Transverse colon (tissue), 4 donors: ENCODE measurements at regions not wholly inside any gene's neighbourhood (a gene's known extent, or its start where the extent isn't known, plus 50 kb on each side); places are given as distances from the start of the nearest gene placed in this dataset.

ENCODE experiments used
- DNase-seq: peaks from one replicate; pipeline ENCODE4 v3.0.0-alpha.2; 2019
- H3K27ac ChIP-seq, 4 donors: fragments of 200-600 bp; sonication (generic); 2 replicates each; pipeline ENCODE4 v1.5.1; 2016 to 2018; ENCODE audit warnings: inconsistent platforms in 4 of 4
- H3K27me3 ChIP-seq: fragments of 200-600 bp; sonication (generic); 2 replicates; pipeline ENCODE4 v1.5.1; 2017; ENCODE audit warnings: inconsistent platforms
- H3K36me3 ChIP-seq, 4 donors: fragments of 200-600 bp; sonication (generic); 2 replicates each; pipeline ENCODE4 v1.5.1; 2017 to 2019; ENCODE audit warnings: inconsistent platforms in 4 of 4
- H3K4me1 ChIP-seq, 4 donors: fragments of 200-600 bp; sonication (generic); 2 replicates each; pipeline ENCODE4 v1.5.1; 2017 to 2020; ENCODE audit warnings: inconsistent platforms in 4 of 4
- H3K4me3 ChIP-seq, 4 donors: fragments of 200-600 bp; sonication (generic); 1 replicate in 1 of 4; 2 replicates in 3 of 4; pipeline versions ENCODE4 v1.5.1 to v1.6.1; 2017 to 2019; ENCODE audit warnings: inconsistent platforms in 4 of 4
- H3K9me3 ChIP-seq, 2 donors: fragments of 200-600 bp; sonication (generic); 2 replicates each; pipeline ENCODE4 v1.5.1; 2017 to 2019; ENCODE audit warnings: inconsistent platforms in 2 of 2
- EP300 ChIP-seq: sonication (generic); formaldehyde crosslinking; IDR thresholded peaks from one replicate; pipeline ENCODE4 v1.6.1; 2017; ENCODE audit warnings: antibody characterized with exemption, low read depth
- POLR2A ChIP-seq: fragments of 450-650 bp; IDR thresholded peaks from one replicate; pipeline ENCODE4 v1.6.1; 2016; ENCODE audit warnings: antibody characterized with exemption, mild to moderate bottlenecking, moderate library complexity
- POLR2AphosphoS5 ChIP-seq, 3 donors: sonication (generic); formaldehyde crosslinking; IDR thresholded peaks; one replicate each; pipeline ENCODE4 v1.6.1; 2016; ENCODE audit warnings: antibody characterized with exemption in 3 of 3
- WGBS, 2 donors: methylation state at CpG; one replicate each; pipeline ENCODE4 v1.1.5; 2018; ENCODE audit warnings: low coverage in 1 of 2; 5-methylcytosine and 5-hydroxymethylcytosine counted together
- in situ Hi-C, 4 donors: fragments of 200-750 bp; cut with MboI; loops; one replicate each; pipeline versions ENCODE4 v1.15.0 to v1.15.1; 2017; ENCODE audit warnings: low sequenced_read_pairs in 3 of 4, low pct_ligation_motif_present in 1 of 4, low pct_unique_long_range_greater_than_20kb in 1 of 4
- intact Hi-C: fragments of 100-400 bp; cut with DNase I; formaldehyde crosslinking; loops from one replicate; pipeline ENCODE4 v1.15.1; 2023; ENCODE audit warnings: low total_unique reads
- TF ChIP-seq, protein P1 (sequence below), 5 experiments: fragments of 200-600 bp in 3 of 5; fragments of 450-650 bp in 2 of 5; sonication (generic) in 3 of 5; IDR thresholded peaks; 1 replicate in 2 of 5; 2 replicates in 3 of 5; pipeline ENCODE4 v1.5.1; 2016 to 2017; ENCODE audit warnings: antibody characterized with exemption in 5 of 5, inconsistent platforms in 3 of 5, mild to moderate bottlenecking in 2 of 5, moderate library complexity in 1 of 5

DNA sequence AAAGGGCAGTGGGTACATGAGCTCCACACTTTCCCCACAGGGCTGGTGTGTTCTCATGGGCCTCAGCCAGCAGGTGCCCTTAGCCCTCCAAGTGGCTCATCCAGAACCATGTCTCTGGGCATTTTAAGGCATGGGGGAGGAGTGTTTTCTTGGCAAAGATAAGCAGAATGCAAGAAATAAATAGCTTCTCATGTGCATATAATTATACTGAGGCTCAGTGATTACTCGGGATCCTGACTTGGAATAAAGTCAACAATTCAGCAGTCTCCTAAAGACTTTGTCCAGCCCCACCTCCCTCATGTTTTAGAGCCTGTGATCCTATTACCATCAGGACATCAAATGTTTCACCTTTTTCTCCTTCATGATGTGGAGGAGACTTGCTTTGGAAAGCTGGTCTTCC lies 92.7 kb upstream of the COG2 start:
- no peaks in the 10 kb centered on the region for H3K4me1 ChIP-seq
- no peak overlapping the region for H3K27ac ChIP-seq
- no peak overlapping the region for H3K4me3 ChIP-seq
- H3K9me3 ChIP-seq = no peaks in the 10 kb centered on the region
- no peak for DNase-seq
- in situ Hi-C loops = no loop called here
- no peaks in the 10 kb centered on the region for H3K27me3 ChIP-seq
- intact Hi-C loops = no loop called here
- H3K36me3 ChIP-seq = no peaks in the 10 kb centered on the region
- TF ChIP-seq, protein P1, sequence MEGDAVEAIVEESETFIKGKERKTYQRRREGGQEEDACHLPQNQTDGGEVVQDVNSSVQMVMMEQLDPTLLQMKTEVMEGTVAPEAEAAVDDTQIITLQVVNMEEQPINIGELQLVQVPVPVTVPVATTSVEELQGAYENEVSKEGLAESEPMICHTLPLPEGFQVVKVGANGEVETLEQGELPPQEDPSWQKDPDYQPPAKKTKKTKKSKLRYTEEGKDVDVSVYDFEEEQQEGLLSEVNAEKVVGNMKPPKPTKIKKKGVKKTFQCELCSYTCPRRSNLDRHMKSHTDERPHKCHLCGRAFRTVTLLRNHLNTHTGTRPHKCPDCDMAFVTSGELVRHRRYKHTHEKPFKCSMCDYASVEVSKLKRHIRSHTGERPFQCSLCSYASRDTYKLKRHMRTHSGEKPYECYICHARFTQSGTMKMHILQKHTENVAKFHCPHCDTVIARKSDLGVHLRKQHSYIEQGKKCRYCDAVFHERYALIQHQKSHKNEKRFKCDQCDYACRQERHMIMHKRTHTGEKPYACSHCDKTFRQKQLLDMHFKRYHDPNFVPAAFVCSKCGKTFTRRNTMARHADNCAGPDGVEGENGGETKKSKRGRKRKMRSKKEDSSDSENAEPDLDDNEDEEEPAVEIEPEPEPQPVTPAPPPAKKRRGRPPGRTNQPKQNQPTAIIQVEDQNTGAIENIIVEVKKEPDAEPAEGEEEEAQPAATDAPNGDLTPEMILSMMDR (IDR thresholded peaks at IDR 0.05) = no peak
- TF ChIP-seq EP300 = no peak
- TF ChIP-seq POLR2AphosphoS5 (IDR thresholded peaks at IDR 0.05) = no peak
- no peak for TF ChIP-seq POLR2A
- WGBS, 2 donors = 30% methylated on average over 1 of the region's 1 CpG; no CpG with 5 or more reads in 1 of the 2 donors

DNA sequence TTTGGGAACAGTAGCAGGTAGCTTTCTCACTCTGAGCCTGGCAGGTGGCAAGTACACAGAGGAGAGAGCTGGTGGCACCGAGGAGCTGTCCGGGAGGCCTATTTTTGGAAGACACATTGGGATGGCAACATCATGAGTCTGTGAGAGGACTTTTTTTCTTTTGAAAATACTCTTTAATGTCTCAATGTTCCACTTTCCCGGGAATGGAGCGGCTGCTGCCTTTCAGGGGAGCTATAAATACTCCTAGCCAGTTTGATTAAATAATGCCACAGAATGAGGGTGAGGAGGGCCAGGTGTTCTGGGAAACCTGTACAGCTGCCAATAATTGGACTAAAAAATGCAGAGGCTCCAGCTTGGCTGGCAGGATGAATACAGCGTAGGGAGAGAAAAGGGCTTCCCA lies 93.3 kb upstream of the COG2 start:
- Histone ChIP-seq H3K27me3 (no peaks in the 10 kb centered on the region), H3K36me3 (no peaks in the 10 kb centered on the region), H3K9me3 (no peaks in the 10 kb centered on the region), H3K4me1 (no peaks in the 10 kb centered on the region), H3K27ac (no peak overlapping the region), H3K4me3 (no peak overlapping the region)
- in situ Hi-C loops = no loop called here
- intact Hi-C loops = no loop called here
- TF ChIP-seq, protein P1 (IDR thresholded peaks at IDR 0.05) = no peak
- TF ChIP-seq POLR2AphosphoS5 (IDR thresholded peaks at IDR 0.05) (no peak), EP300 (no peak), POLR2A (no peak)
- WGBS, 2 donors = 20 to 43% methylated on average over 1 to 5 of the region's 5 CpGs
- DNase-seq = no peak

DNA sequence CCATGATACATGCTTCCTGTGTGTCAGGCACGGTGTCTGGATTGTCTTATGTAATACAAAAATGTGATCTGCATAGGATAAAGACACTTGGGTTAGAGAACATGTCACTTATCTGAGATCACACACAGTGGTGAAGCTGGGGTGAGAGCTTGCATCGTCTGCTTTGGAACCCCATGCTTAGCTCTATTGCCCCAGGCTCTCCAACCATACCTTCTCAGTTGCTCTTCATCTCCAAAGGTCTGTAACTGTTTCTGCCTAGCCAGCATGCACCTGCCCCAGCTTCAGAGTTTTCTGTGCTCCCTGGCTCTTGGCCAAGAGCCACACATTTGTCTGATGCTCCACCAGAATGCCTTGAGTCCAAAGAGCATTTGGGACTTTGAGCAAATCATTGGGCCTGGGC lies 93.9 kb upstream of the COG2 start:
- intact Hi-C loops = no loop called here
- H3K36me3 ChIP-seq = no peaks in the 10 kb centered on the region

DNA sequence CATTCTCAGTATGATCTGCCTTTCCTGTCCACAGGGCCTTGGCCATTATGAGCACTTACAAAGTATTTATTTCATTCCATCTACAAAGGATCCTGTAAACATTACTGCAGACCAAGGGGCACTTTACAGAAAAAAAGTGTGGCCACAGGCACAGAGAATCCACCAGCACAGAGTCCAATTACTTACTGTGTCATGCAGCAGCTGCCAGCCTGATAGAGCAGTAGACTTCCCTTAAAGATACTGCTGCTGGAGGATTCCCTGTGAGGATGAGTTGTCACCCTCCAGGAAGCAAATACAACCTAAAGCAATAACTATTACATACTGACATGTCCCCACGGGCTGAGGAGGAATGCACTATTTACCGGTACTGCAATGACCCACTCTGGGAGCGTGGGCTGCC lies 97.1 kb upstream of the COG2 start:
- WGBS, 2 donors = 86% methylated on average over 3 of the region's 3 CpGs; no CpG with 5 or more reads in 1 of the 2 donors
- no peak for TF ChIP-seq POLR2A
- TF ChIP-seq EP300 = no peak
- no peak for TF ChIP-seq POLR2AphosphoS5 (IDR thresholded peaks at IDR 0.05)
- TF ChIP-seq, protein P1 (IDR thresholded peaks at IDR 0.05) = no peak
- no peak overlapping the region for H3K27ac ChIP-seq
- H3K9me3 ChIP-seq = no peaks in the 10 kb centered on the region
- in situ Hi-C loops (no loop called here), intact Hi-C loops (no loop called here)
- no peak for DNase-seq
- no peaks in the 10 kb centered on the region for H3K36me3 ChIP-seq
- H3K4me3 ChIP-seq = no peak overlapping the region
- no peaks in the 10 kb centered on the region for H3K27me3 ChIP-seq
- no peaks in the 10 kb centered on the region for H3K4me1 ChIP-seq

More for the DNA sequence above, 93.9 kb upstream of the COG2 start:
- Histone ChIP-seq H3K9me3 (no peaks in the 10 kb centered on the region), H3K27ac (no peak overlapping the region), H3K4me3 (no peak overlapping the region), H3K4me1 (no peaks in the 10 kb centered on the region), H3K27me3 (no peaks in the 10 kb centered on the region)
- 33 to 38% methylated on average over 1 to 2 of the region's 2 CpGs for WGBS, 2 donors
- no peak for DNase-seq
- in situ Hi-C loops = no loop called here
- no peak for TF ChIP-seq POLR2A
- no peak for TF ChIP-seq EP300
- TF ChIP-seq, protein P1 (IDR thresholded peaks at IDR 0.05) = no peak
- TF ChIP-seq POLR2AphosphoS5 (IDR thresholded peaks at IDR 0.05) = no peak
